Adipocyte (in vitro differentiated cells): ENCODE measurements at regions not wholly inside any gene's neighbourhood (a gene's known extent, or its start where the extent isn't known, plus 50 kb on each side); places are given as distances from the start of the nearest gene placed in this dataset.

Experiments used
- DNase-seq: peaks from one replicate; pipeline ENCODE4 v3.0.0-alpha.2; 2015; ENCODE audit warnings: low read depth
- H3K27me3 ChIP-seq: replicated peaks from 2 replicates; pipeline ENCODE4 v1.7.0; 2013; ENCODE audit warnings: mild to moderate bottlenecking, low read length, moderate library complexity; ENCODE audit not compliant: control insufficient read depth, insufficient read depth
- H3K36me3 ChIP-seq: 2 replicates; pipeline ENCODE4 v1.7.0; 2013; ENCODE audit warnings: low read length, mild to moderate bottlenecking, moderate library complexity; ENCODE audit not compliant: control insufficient read depth, insufficient read depth, severe bottlenecking
- H3K4me1 ChIP-seq: 2 replicates; pipeline ENCODE4 v1.7.0; 2013; ENCODE audit warnings: mild to moderate bottlenecking, low read length, moderate library complexity; ENCODE audit not compliant: control insufficient read depth, insufficient read depth
- H3K4me3 ChIP-seq: 2 replicates; pipeline ENCODE4 v1.7.0; 2013; ENCODE audit warnings: mild to moderate bottlenecking, low read length, moderate library complexity
- H3K9ac ChIP-seq: 2 replicates; pipeline ENCODE4 v1.7.0; 2013; ENCODE audit warnings: mild to moderate bottlenecking, low read length, moderate library complexity
- H3K9me3 ChIP-seq: 2 replicates; pipeline ENCODE4 v1.7.0; 2013; ENCODE audit warnings: mild to moderate bottlenecking, low read length, moderate library complexity; ENCODE audit not compliant: control insufficient read depth

DNA sequence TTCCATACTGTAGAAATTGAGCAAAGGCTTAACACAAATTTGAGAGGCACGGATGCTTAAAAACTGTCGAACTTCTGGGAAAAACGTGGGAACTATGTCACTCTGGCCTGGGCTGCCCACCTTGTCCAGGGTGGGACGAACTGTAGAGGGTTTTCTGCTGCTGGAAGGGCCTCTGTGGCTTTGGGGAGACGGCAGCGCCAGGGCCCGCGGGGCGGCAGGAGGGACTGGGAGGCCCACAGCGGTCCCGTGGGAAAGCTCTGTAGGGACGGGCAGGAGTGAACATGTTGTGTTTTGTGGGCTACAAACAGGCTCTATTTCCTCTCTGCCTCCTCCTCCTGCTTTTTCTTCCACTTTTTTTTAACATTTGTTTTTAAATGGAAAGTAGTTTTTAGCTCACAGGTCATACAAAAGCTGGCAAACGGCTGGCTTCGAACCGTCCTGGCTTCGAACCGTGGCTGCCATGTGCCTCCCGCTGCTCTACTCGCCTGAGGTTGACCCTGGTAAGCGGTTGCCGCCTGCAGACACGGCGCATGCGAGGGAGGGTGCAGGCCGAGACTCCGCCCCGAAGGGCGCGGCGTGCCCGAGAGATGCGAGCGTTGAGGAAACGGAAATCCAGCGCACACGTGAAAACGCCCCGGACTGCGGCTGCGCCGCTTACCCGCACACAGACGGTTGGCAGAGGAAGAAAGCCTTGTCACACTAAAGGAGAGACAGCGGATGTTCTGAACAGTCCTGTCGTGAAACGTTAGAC lies 382.3 kb upstream of the ZFP42 start:
- DNase-seq, result no peak
- Histone ChIP-seq H3K9ac (no peak overlapping the region), H3K4me1 (peaks cover 9% of the 10 kb centered on the region), H3K36me3 (no peaks in the 10 kb centered on the region), H3K9me3 (no peaks in the 10 kb centered on the region), H3K4me3 (no peak overlapping the region), H3K27me3 (no peaks in the 10 kb centered on the region)

DNA sequence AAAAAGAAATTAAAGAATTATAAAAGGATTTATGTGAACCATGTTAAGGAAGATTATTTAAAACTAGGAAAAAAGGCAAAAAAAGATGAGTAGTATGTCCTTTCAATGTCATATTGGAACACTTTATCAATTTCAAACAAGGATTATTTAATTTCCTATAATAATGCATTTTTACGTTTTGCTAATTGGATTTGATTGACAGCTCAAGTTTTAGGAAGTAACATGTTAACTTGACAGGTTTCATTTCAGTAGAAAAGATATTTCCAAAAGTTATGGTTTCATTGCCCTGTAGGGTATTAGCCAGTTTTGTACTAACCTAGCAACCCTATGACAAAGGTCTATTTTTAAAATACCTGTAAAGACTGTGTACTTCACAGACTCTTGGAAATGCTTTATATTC lies 379.6 kb upstream of the ZFP42 start:
- H3K9ac ChIP-seq, result no peak overlapping the region
- no peak for DNase-seq
- H3K4me1 ChIP-seq, result peaks cover 17% of the 10 kb centered on the region
- no peaks in the 10 kb centered on the region for H3K9me3 ChIP-seq
- H3K4me3 ChIP-seq, result no peak overlapping the region
- H3K36me3 ChIP-seq, result no peaks in the 10 kb centered on the region
- no peaks in the 10 kb centered on the region for H3K27me3 ChIP-seq

GRCh38 chr4:187617113-187617512 lies 378.5 kb upstream of the ZFP42 start:
- DNase-seq, result peak; percentile 69
- no peaks in the 10 kb centered on the region for H3K36me3 ChIP-seq
- no peaks in the 10 kb centered on the region for H3K27me3 ChIP-seq
- peaks cover 17% of the 10 kb centered on the region for H3K4me1 ChIP-seq
- no peak overlapping the region for H3K9ac ChIP-seq
- no peaks in the 10 kb centered on the region for H3K9me3 ChIP-seq
- no peak overlapping the region for H3K4me3 ChIP-seq

GRCh38 chr4:187618701-187619281 lies 376.8 kb upstream of the ZFP42 start:
- no peaks in the 10 kb centered on the region for H3K36me3 ChIP-seq
- H3K9me3 ChIP-seq, result no peaks in the 10 kb centered on the region
- H3K9ac ChIP-seq, result no peak overlapping the region
- peaks cover 17% of the 10 kb centered on the region for H3K4me1 ChIP-seq
- peak; percentile 74 for DNase-seq
- H3K27me3 ChIP-seq, result no peaks in the 10 kb centered on the region
- no peak overlapping the region for H3K4me3 ChIP-seq

DNA sequence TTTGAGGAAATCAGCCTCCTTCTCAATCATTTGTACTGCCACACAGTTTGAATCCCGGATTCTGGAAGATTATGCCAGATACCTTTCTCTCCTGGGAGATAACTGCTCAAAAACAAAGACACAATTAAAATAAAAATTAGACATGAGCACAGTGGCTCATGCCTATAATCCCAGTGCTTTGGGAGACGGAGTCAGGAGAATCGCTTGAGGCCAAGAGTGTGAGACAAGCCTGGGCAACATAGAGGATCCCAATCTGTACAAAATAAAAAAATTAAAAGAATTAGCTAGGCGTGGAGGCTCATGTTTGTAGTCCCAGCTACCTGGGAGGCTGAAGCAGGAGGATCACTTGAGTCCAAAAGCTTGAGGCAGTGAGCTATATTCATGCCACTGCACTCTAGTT lies 376.3 kb upstream of the ZFP42 start:
- Histone ChIP-seq H3K9ac (no peak overlapping the region), H3K36me3 (no peaks in the 10 kb centered on the region), H3K4me1 (peaks cover 17% of the 10 kb centered on the region), H3K27me3 (no peaks in the 10 kb centered on the region), H3K4me3 (no peak overlapping the region), H3K9me3 (peaks cover 3% of the 10 kb centered on the region)
- DNase-seq, result no peak

DNA sequence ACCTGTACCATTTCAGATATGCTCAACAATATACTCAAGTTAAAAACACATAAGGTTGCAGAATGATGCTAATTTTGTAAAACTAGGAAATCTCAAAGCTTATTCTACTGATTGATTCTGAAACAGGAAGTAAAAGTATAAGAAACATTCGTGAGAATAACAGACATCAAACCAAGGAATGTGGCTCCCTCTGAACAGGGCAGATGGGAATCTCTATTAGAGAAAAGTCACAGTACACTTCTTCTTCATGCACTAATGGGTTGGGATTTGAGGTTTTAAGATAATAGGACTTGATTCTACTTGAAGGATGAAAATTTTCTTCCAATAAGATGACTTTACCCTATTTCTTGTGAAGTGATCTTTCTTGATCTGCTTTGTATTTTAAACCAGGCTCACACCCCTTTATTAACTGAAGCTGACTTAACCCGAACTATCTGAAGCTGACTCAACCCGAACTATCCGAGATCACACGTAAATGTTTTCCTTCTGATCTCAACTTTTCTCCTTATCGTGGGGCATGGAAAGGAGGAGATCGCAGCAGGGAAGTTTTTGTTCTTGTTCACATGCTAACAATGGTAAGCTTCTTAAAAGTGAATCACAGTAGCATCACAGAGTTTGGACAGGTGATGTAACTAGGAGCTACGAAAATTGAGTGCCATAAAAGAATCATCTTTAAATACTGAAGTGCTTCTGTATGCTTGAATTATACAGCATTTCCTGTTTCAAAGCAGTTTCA lies 363.1 kb upstream of the ZFP42 start:
- Histone ChIP-seq H3K9me3 (peaks cover 5% of the 10 kb centered on the region), H3K4me3 (no peak overlapping the region), H3K4me1 (no peaks in the 10 kb centered on the region), H3K9ac (no peak overlapping the region), H3K27me3 (no peaks in the 10 kb centered on the region), H3K36me3 (no peaks in the 10 kb centered on the region)
- DNase-seq, result peak; percentile 22

DNA sequence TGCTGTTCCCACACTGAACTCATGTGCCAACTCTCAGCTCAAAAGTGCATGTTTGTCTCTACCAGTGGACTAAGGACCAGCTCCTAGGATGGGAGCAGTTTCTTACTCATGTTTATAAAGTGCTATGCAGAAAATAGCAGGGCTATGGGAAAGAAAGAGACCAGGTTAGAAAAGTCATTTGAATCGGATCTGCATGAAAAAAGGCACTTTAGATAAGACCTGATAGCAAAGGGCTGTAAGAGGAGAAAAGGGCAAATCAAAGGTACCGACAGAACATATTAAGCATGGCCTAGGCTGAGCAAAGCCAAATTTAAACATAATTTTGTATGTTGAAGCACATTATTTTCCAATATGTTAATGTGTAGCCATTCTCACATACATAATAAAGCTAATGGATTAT lies 362.3 kb upstream of the ZFP42 start:
- no peaks in the 10 kb centered on the region for H3K4me1 ChIP-seq
- no peaks in the 10 kb centered on the region for H3K36me3 ChIP-seq
- peaks cover 5% of the 10 kb centered on the region for H3K9me3 ChIP-seq
- H3K4me3 ChIP-seq, result no peak overlapping the region
- H3K9ac ChIP-seq, result no peak overlapping the region
- no peaks in the 10 kb centered on the region for H3K27me3 ChIP-seq
- DNase-seq, result no peak

DNA sequence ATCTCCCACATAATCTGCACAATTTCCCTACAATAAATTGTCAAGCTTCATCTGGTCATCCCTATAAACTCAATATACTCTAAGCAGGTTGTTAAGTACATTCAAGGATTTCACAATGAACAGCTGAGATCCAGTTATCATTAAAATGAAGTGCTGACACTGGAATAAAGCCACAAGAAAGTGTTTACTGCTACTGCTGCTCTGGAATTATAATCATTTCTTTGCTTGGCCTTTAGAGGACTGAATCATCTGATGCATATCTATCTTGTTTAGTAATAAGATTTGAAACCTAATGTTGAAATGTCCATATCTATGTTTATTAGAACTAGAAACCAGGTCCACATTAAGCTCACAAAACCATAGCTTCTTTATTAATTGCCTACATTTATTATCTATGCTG lies 338.6 kb upstream of the ZFP42 start:
- no peak overlapping the region for H3K9ac ChIP-seq
- DNase-seq, result peak; percentile 39
- peaks cover 8% of the 10 kb centered on the region for H3K9me3 ChIP-seq
- peaks cover 4% of the 10 kb centered on the region for H3K27me3 ChIP-seq
- no peaks in the 10 kb centered on the region for H3K36me3 ChIP-seq
- no peaks in the 10 kb centered on the region for H3K4me1 ChIP-seq
- H3K4me3 ChIP-seq, result no peak overlapping the region

DNA sequence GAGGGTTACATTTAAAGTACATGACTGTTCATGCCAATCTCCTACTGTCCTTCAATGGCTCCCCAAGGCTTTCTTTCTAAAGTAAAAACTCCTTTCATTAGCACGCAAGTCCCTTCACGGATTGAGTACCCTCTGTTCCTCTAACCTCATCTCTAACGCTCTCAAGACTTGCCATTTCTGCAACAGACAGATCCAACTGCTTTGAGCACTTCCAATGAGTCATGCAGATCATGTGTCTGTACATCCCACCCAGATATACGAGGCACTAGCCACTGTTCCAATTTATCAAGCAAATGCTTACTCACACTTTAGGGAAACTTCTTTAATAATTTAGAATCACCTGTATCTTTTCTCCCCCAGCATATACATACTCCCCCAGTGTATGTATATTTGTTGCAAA lies 332.5 kb upstream of the ZFP42 start:
- no peak for DNase-seq

GRCh38 chr4:187664011-187664410 lies 331.6 kb upstream of the ZFP42 start:
- Histone ChIP-seq H3K4me3 (no peak overlapping the region), H3K27me3 (no peaks in the 10 kb centered on the region), H3K9ac (no peak overlapping the region), H3K4me1 (peaks cover 2% of the 10 kb centered on the region), H3K9me3 (peaks cover 8% of the 10 kb centered on the region), H3K36me3 (no peaks in the 10 kb centered on the region)
- DNase-seq, result no peak

More for the DNA sequence above, 332.5 kb upstream of the ZFP42 start:
- Histone ChIP-seq H3K4me3 (no peak overlapping the region), H3K9ac (no peak overlapping the region), H3K4me1 (no peaks in the 10 kb centered on the region), H3K9me3 (peaks cover 8% of the 10 kb centered on the region), H3K27me3 (no peaks in the 10 kb centered on the region), H3K36me3 (no peaks in the 10 kb centered on the region)

GRCh38 chr4:187665086-187665485 lies 330.5 kb upstream of the ZFP42 start:
- no peak overlapping the region for H3K4me3 ChIP-seq
- no peak for DNase-seq

More at GRCh38 chr4:187665086-187665485, 330.5 kb upstream of the ZFP42 start:
- Histone ChIP-seq H3K9ac (no peak overlapping the region), H3K27me3 (no peaks in the 10 kb centered on the region), H3K36me3 (no peaks in the 10 kb centered on the region), H3K9me3 (peaks cover 8% of the 10 kb centered on the region), H3K4me1 (peaks cover 2% of the 10 kb centered on the region)
